SH-SY5Y (cell line): ENCODE measurements at regions not wholly inside any gene's neighbourhood (a gene's known extent, or its start where the extent isn't known, plus 50 kb on each side); places are given as distances from the start of the nearest gene placed in this dataset.

Source experiments
- GATA2 ChIP-seq: IDR thresholded peaks from 2 replicates; pipeline ENCODE4 v1.6.1; 2011; ENCODE audit warnings: mild to moderate bottlenecking, low read depth, low read length
- GATA3 ChIP-seq: IDR thresholded peaks from 2 replicates; pipeline ENCODE4 v1.6.1; 2011; ENCODE audit warnings: low read depth, mild to moderate bottlenecking, low read length, moderate library complexity

DNA sequence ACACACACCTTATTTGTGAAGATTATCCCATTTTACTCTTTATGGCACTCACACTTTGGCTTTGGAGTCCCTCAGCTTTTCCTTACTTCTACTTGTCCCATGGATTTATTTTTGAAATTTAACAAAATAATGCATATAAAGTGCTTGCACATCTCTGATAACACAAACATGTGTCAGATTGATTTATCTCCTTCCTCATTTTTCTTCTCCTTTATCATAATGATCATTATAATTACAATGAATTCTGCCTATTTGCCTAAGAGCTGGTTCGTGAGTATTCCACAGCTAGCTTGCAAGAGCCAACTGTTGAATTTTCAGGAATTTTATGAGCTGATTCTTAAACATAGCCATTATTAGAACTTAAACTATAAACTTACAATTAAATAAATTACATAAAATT lies 347.7 kb downstream of the CHSY3 start:
- TF ChIP-seq GATA2 (no peak), GATA3 (no peak)
